K562 (cell line): ENCODE measurements at regions not wholly inside any gene's neighbourhood (a gene's known extent, or its start where the extent isn't known, plus 50 kb on each side); places are given as distances from the start of the nearest gene placed in this dataset.

Source experiments
- ATAC-seq: fragments of 200-7000 bp; cut with Tn5 transposase; 3 replicates; pipeline ENCODE4 v1.9.1; 2020; ENCODE audit warnings: moderate library complexity
- BruUV-seq: library from RNA; stranded (reverse); fragments of 400-500 nt; replicated peaks from 2 replicates; lab custom pipeline; 2021; lab: Mats Ljungman, UMichigan
- CTCF ChIA-PET: fragments of 300-600 bp; formaldehyde crosslinking; extraction: SDS; loops from one replicate; lab custom pipeline; 2021; ENCODE audit warnings: low intra/inter-chr PET ratio; lab: Yijun Ruan, JAX
- POLR2A ChIA-PET: fragments of 300-600, 350-650 bp; sonication (Branson Sonifier 250); formaldehyde crosslinking; extraction: SDS; loops from one replicate; lab custom pipeline; 2021; ENCODE audit warnings: antibody characterized with exemption, inconsistent platforms; lab: Yijun Ruan, JAX
- DNase-seq, 4 experiments: peaks; one replicate each; pipeline versions ENCODE4 v3.0.0 to v3.0.0-alpha.2; 2011 to 2018; ENCODE audit warnings: low spot score in 3 of 4, mixed read lengths in 3 of 4; ENCODE audit errors: extremely low read depth in 1 of 4
- FAIRE-seq: peaks from 2 replicates; lab custom pipeline; 2011; peaks lifted over from hg19 to GRCh38; lab: Jason Lieb, UNC
- H2AFZ ChIP-seq: 2 replicates; pipeline ENCODE4 v1.6.0; 2011; ENCODE audit warnings: low read depth, low read length, control low read depth, inconsistent platforms
- H3K27ac ChIP-seq: fragments of 200-600 bp; 3 replicates; pipeline ENCODE4 v1.8.0; 2011; ENCODE audit warnings: low read depth, mild to moderate bottlenecking, control low read depth, inconsistent platforms, low read length, moderate library complexity, mixed read lengths; ENCODE audit errors: extremely low read depth
- H3K27me3 ChIP-seq, 2 experiments: fragments of 300-600 bp in 1 of 2; 2 replicates in 1 of 2; 3 replicates in 1 of 2; pipeline versions ENCODE4 v1.6.0 to v1.8.0; 2011; ENCODE audit warnings: inconsistent platforms in 2 of 2, low read length in 2 of 2, mild to moderate bottlenecking in 1 of 2, mixed read lengths in 1 of 2, moderate library complexity in 1 of 2; ENCODE audit not compliant: control insufficient read depth in 2 of 2, insufficient read depth in 2 of 2
- H3K36me3 ChIP-seq: fragments of 300-600 bp; 3 replicates; pipeline ENCODE4 v1.8.0; 2011; ENCODE audit warnings: mild to moderate bottlenecking, low read length, inconsistent platforms; ENCODE audit not compliant: control insufficient read depth, insufficient read depth
- H3K4me1 ChIP-seq, 2 experiments: fragments of 200-600 bp in 1 of 2; replicated peaks in 1 of 2; 2 replicates in 1 of 2; 3 replicates in 1 of 2; pipeline versions ENCODE4 v1.5.1 to v1.8.0; 2011; ENCODE audit warnings: inconsistent platforms in 2 of 2, low read length in 2 of 2, mild to moderate bottlenecking in 1 of 2, mixed read lengths in 1 of 2, moderate library complexity in 1 of 2; ENCODE audit not compliant: control insufficient read depth in 2 of 2, insufficient read depth in 2 of 2
- H3K4me2 ChIP-seq: 2 replicates; pipeline ENCODE4 v1.6.1; 2011; ENCODE audit warnings: low read length, control low read depth, inconsistent platforms, mixed read lengths; ENCODE audit not compliant: insufficient read depth
- H3K4me3 ChIP-seq: fragments of 200-600 bp; sonication (generic), shearing (Covaris generic); 2 replicates; pipeline ENCODE4 v1.5.1; 2016; ENCODE audit warnings: control low read depth, inconsistent platforms
- H3K79me2 ChIP-seq: fragments of 200-600 bp; 3 replicates; pipeline ENCODE4 v1.8.0; 2011; ENCODE audit warnings: low read length, inconsistent platforms; ENCODE audit not compliant: control insufficient read depth, insufficient read depth
- H3K9ac ChIP-seq, 2 experiments: 2 replicates each; pipeline versions ENCODE4 v1.6.0 to v1.6.1; 2011; ENCODE audit warnings: low read depth in 2 of 2, low read length in 2 of 2, control low read depth in 1 of 2, inconsistent platforms in 1 of 2, mild to moderate bottlenecking in 1 of 2, mixed read lengths in 1 of 2; ENCODE audit not compliant: insufficient read depth in 1 of 2
- H3K9me1 ChIP-seq: one replicate; pipeline ENCODE4 v1.6.0; 2011; ENCODE audit warnings: inconsistent platforms, mild to moderate bottlenecking, low read length, moderate library complexity; ENCODE audit not compliant: control insufficient read depth, insufficient read depth
- H3K9me3 ChIP-seq: replicated peaks from 2 replicates; pipeline ENCODE4 v1.5.1; 2011; ENCODE audit warnings: low read depth, low read length, inconsistent platforms; ENCODE audit not compliant: control insufficient read depth, insufficient read depth
- H4K20me1 ChIP-seq: replicated peaks from 2 replicates; pipeline ENCODE4 v1.6.1; 2011; ENCODE audit warnings: low read length, inconsistent platforms, mixed read lengths; ENCODE audit not compliant: control insufficient read depth, insufficient read depth
- CXXC5 ChIP-seq: fragments of 250-450 bp; sonication (Bioruptor Pico); IDR thresholded peaks from 2 replicates; pipeline ENCODE4 v1.8.0; 2022; ENCODE audit warnings: inconsistent platforms, mild to moderate bottlenecking, moderate library complexity
- DNMT1 ChIP-seq: fragments of 450-650 bp; IDR thresholded peaks from 2 replicates; pipeline ENCODE4 v1.6.1; 2016; ENCODE audit warnings: antibody characterized with exemption, mild to moderate bottlenecking
- FOS ChIP-seq: IDR thresholded peaks from 3 replicates; pipeline ENCODE4 v1.6.1; 2011; ENCODE audit not compliant: insufficient read length; ENCODE audit errors: extremely low read depth
- LEF1 ChIP-seq: fragments of 450-650 bp; IDR thresholded peaks from 2 replicates; pipeline ENCODE4 v1.6.1; 2016; ENCODE audit warnings: mild to moderate bottlenecking
- MECOM ChIP-seq: fragments of 250-450 bp; sonication (Bioruptor Pico); IDR thresholded peaks from 2 replicates; pipeline ENCODE4 v1.8.0; 2022; ENCODE audit warnings: inconsistent platforms
- RNF2 ChIP-seq: sonication (generic); IDR thresholded peaks from 2 replicates; pipeline ENCODE4 v1.6.1; 2016
- SAFB ChIP-seq: fragments of 200-400 bp; formaldehyde crosslinking; IDR thresholded peaks from 2 replicates; pipeline ENCODE4 v1.6.1; 2017; ENCODE audit warnings: low read depth, low read length, borderline replicate concordance
- ZFX ChIP-seq: sonication (generic); formaldehyde crosslinking; IDR thresholded peaks from 2 replicates; pipeline ENCODE4 v1.8.0; 2022; ENCODE audit warnings: mild to moderate bottlenecking, missing genetic modification reagents, moderate library complexity
- ZNF12 ChIP-seq: sonication (generic); formaldehyde crosslinking; IDR thresholded peaks from 2 replicates; pipeline ENCODE4 v1.4.0; 2020; ENCODE audit warnings: mild to moderate bottlenecking, missing genetic modification reagents
- ZNF431 ChIP-seq: sonication (generic); formaldehyde crosslinking; IDR thresholded peaks from 2 replicates; pipeline ENCODE4 v1.8.0; 2022; ENCODE audit warnings: mild to moderate bottlenecking, missing genetic modification reagents
- ZNF57 ChIP-seq: fragments of 450-650 bp; formaldehyde crosslinking; IDR thresholded peaks from 2 replicates; pipeline ENCODE4 v1.4.0; 2020; ENCODE audit warnings: mild to moderate bottlenecking, moderate library complexity
- ZNF584 ChIP-seq: fragments of 200-800 bp; sonication (Bioruptor generic); IDR thresholded peaks from 2 replicates; pipeline ENCODE4 v1.6.1; 2016; ENCODE audit warnings: low read depth, mild to moderate bottlenecking, missing genetic modification characterization, missing compliant biosample characterization
- ZNF76 ChIP-seq: fragments of 250-450 bp; sonication (Bioruptor Pico); IDR thresholded peaks from 2 replicates; pipeline ENCODE4 v1.4.0; 2020; ENCODE audit warnings: mild to moderate bottlenecking, moderate library complexity, borderline replicate concordance
- WGBS: fragments of 100-300 bp; shearing (Covaris generic); methylation state at CpG from one replicate; pipeline ENCODE4 v1.1.6; 2016; ENCODE audit warnings: low coverage, mixed read lengths; ENCODE audit not compliant: insufficient coverage; ENCODE audit errors: missing lambda C conversion rate; 5-methylcytosine and 5-hydroxymethylcytosine counted together
- in situ Hi-C: fragments of 300-500 bp; cut with MboI; formaldehyde crosslinking; loops from 4 replicates; pipeline ENCODE4 v1.15.0; 2018; ENCODE audit warnings: inconsistent platforms, mixed read lengths
- intact Hi-C: fragments of 100-400 bp; cut with micrococcal nuclease; formaldehyde crosslinking; loops from 2 replicates; pipeline ENCODE4 v1.14.2; 2022
- TF ChIP-seq, protein P1 (sequence below): fragments of 250-450 bp; sonication (Bioruptor Pico); IDR thresholded peaks from 2 replicates; pipeline ENCODE4 v1.8.0; 2021; ENCODE audit warnings: mild to moderate bottlenecking, moderate library complexity
- TF ChIP-seq, protein P2 (sequence below): sonication (generic); formaldehyde crosslinking; IDR thresholded peaks from 2 replicates; pipeline ENCODE4 v1.9.0; 2022; ENCODE audit warnings: mild to moderate bottlenecking, missing genetic modification reagents

DNA sequence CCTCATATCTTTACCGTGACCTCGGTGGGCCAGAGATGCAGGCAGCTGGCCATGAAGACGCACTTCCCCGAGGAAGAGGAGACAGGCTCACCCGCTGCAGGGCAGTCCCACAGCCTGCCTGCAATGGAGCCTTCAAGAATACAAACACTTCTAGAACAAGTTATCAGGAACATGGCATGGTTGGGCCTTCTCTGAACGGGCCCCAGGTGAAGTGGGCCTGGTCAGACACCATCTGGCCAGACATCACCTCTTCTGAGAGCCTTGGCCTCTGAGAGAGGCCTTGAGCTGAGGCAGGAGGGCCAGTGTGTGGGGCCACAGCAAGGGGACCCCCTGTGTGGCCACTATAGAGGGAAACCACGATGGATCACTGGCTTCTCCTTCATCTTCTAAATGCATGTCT, 112.4 kb upstream of the GDF10 start:
- H3K27ac ChIP-seq: no peak overlapping the region
- POLR2A ChIA-PET: interaction anchor here (1.4 kb wide), 1 partner anchor 16 kb away, joined by 3 read pairs; no protein-coding TSS in a partner anchor
- no peaks in the 10 kb centered on the region for H3K9me3 ChIP-seq
- WGBS: 2% methylated on average over 7 of the region's 7 CpGs
- H2AFZ ChIP-seq: no peak overlapping the region
- H3K4me3 ChIP-seq: no peak overlapping the region
- H3K27me3 ChIP-seq: peaks cover 0 to 41% of the 10 kb centered on the region in 2 experiments; a peak in 3 of 5 replicates
- H3K9me1 ChIP-seq: no peaks in the 10 kb centered on the region
- FAIRE-seq (no peak), ATAC-seq (no peak), DNase-seq (no peak)
- no TSS peak for BruUV-seq
- no peak overlapping the region for H3K4me2 ChIP-seq
- TF ChIP-seq ZFX (CRISPR knock-in tag) (no peak), RNF2 (no peak), ZNF76 (CRISPR knock-in tag) (no peak)
- TF ChIP-seq, protein P1, sequence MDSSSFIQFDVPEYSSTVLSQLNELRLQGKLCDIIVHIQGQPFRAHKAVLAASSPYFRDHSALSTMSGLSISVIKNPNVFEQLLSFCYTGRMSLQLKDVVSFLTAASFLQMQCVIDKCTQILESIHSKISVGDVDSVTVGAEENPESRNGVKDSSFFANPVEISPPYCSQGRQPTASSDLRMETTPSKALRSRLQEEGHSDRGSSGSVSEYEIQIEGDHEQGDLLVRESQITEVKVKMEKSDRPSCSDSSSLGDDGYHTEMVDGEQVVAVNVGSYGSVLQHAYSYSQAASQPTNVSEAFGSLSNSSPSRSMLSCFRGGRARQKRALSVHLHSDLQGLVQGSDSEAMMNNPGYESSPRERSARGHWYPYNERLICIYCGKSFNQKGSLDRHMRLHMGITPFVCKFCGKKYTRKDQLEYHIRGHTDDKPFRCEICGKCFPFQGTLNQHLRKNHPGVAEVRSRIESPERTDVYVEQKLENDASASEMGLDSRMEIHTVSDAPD: no peak
- no peak overlapping the region for H3K9ac ChIP-seq
- H4K20me1 ChIP-seq: no peaks in the 10 kb centered on the region; the same call in 1 of the 2 replicates
- H3K79me2 ChIP-seq: no peaks in the 10 kb centered on the region
- CTCF ChIA-PET: no interaction called here
- H3K4me1 ChIP-seq: no peaks in the 10 kb centered on the region
- intact Hi-C loops (no loop called here), in situ Hi-C loops (no loop called here)
- H3K36me3 ChIP-seq: no peaks in the 10 kb centered on the region

DNA sequence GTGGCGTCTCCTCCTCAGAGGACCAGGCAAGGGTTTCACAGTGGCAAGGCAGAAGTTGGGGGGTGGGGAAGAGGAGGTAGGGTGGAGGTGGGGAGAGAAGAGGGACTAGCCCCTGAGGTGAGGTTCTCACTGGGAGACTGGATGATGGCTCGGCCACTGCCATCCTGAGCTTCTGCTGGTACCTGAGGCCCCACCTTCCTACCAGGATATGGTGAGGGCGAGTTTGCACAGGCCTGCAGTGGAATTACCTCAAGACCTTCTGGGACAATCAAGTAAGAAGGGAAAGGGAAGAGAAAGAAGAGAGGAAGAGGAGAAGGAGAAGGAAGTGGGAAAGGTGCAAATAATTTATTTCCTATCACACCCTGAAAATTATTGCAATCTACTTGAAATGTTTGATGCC, 111.8 kb upstream of the GDF10 start:
- in situ Hi-C loops: no loop called here
- Histone ChIP-seq H3K9me1 (no peaks in the 10 kb centered on the region), H3K9me3 (no peaks in the 10 kb centered on the region), H3K4me3 (no peak overlapping the region), H3K36me3 (no peaks in the 10 kb centered on the region), H3K4me2 (no peak overlapping the region), H3K9ac (no peak overlapping the region), H3K27me3 (peaks cover 0 to 41% of the 10 kb centered on the region in 2 experiments; a peak in 3 of 5 replicates), H4K20me1 (no peaks in the 10 kb centered on the region; the same call in 1 of the 2 replicates), H3K4me1 (no peaks in the 10 kb centered on the region), H3K79me2 (no peaks in the 10 kb centered on the region), H2AFZ (no peak overlapping the region), H3K27ac (no peak overlapping the region)
- FAIRE-seq (no peak), DNase-seq (no peak), ATAC-seq (no peak)
- CTCF ChIA-PET: no interaction called here
- no TSS peak for BruUV-seq
- POLR2A ChIA-PET: interaction anchor here (1.4 kb wide), 1 partner anchor 17 kb away, joined by 3 read pairs; no protein-coding TSS in a partner anchor
- intact Hi-C loops: no loop called here
- WGBS: 0% methylated on average over 2 of the region's 3 CpGs
- TF ChIP-seq ZNF431 (CRISPR knock-in tag) (no peak), ZNF12 (CRISPR knock-in tag) (no peak), FOS (no peak), DNMT1 (no peak), SAFB (no peak), CXXC5 (CRISPR knock-in tag) (no peak), MECOM (CRISPR knock-in tag) (no peak), ZNF57 (CRISPR knock-in tag) (no peak), ZNF584 (CRISPR knock-in tag) (no peak), LEF1 (no peak)
- TF ChIP-seq, protein P2, sequence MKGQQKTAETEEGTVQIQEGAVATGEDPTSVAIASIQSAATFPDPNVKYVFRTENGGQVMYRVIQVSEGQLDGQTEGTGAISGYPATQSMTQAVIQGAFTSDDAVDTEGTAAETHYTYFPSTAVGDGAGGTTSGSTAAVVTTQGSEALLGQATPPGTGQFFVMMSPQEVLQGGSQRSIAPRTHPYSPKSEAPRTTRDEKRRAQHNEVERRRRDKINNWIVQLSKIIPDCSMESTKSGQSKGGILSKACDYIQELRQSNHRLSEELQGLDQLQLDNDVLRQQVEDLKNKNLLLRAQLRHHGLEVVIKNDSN: no peak
